ENCODE measurements at regions not wholly inside any gene's neighbourhood (a gene's known extent, or its start where the extent isn't known, plus 50 kb on each side); places are given as distances from the start of the nearest gene placed in this dataset.

DNA sequence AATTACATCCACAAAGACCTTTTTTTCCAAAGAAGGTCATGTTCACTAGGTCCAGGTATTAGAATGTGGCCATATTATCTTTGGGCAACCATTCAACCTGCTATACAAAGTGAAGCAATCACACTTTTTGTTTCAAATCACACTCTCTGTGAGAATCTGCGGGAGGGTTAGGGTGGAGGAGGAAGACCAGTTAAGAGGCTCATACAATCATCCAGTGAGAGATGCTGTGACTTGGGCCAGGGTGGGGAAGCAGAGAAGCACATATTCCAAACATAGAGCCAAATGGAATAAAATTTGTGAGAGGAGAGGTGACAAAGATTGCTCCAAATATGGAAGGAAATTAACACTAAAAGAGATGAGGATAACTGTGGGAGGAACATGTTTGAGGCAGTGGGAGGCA lies 351.6 kb downstream of the CYRIA start:
- Histone ChIP-seq H3K56ac (ENCODE audit: insufficient read length, low read depth, low read length) (no peak overlapping the region), H2BK12ac (ENCODE audit: insufficient read length, low read depth, low read length) (no peak overlapping the region), H4K5ac (ENCODE audit: insufficient read length, low read depth, low read length) (no peak overlapping the region), H3T11ph (ENCODE audit: low read length) (no peak overlapping the region), H3K18ac (ENCODE audit: insufficient read length, low read depth, low read length) (no peak overlapping the region), H2AFZ (ENCODE audit: low read length) (no peak overlapping the region), H3K27me3 (ENCODE audit: insufficient read depth, low read length) (no peaks in the 10 kb centered on the region), H4K91ac (ENCODE audit: insufficient read length, low read depth, low read length) (no peak overlapping the region), H4K20me1 (ENCODE audit: control insufficient read depth, insufficient read depth, insufficient read length) (no peaks in the 10 kb centered on the region), H2BK5ac (ENCODE audit: insufficient read length, low read length) (no peak overlapping the region), H2AK5ac (ENCODE audit: insufficient read length, low read length) (no peak overlapping the region), H3K79me1 (ENCODE audit: insufficient read depth, low read depth, low read length, poor library complexity, severe bottlenecking) (no peaks in the 10 kb centered on the region), H3K4ac (ENCODE audit: low read depth, low read length) (no peak overlapping the region), H3K23ac (ENCODE audit: insufficient read length, low read depth, low read length) (no peak overlapping the region), H3K9ac (ENCODE audit: extremely low read depth, insufficient read length, low read length) (no peak overlapping the region), H3K4me1 (ENCODE audit: insufficient read depth, low read length) (no peaks in the 10 kb centered on the region; the same call in 1 of the 2 replicates), H3K14ac (ENCODE audit: insufficient read depth, low read length) (no peak overlapping the region), H3K79me2 (ENCODE audit: insufficient read depth, low read length) (no peaks in the 10 kb centered on the region), H2BK20ac (ENCODE audit: low read depth, low read length, poor library complexity, severe bottlenecking) (no peak overlapping the region), H2BK15ac (ENCODE audit: low read depth, low read length) (no peak overlapping the region), H4K8ac (replicated peaks; ENCODE audit: insufficient read length, low read depth, low read length) (no peak overlapping the region), H2BK120ac (ENCODE audit: low read depth, low read length, poor library complexity, severe bottlenecking) (no peak overlapping the region), H3K9me3 (ENCODE audit: control insufficient read depth, low read depth, low read length) (no peaks in the 10 kb centered on the region), H3K27ac (ENCODE audit: insufficient read length, low read depth, low read length) (no peak overlapping the region), H3K23me2 (ENCODE audit: insufficient read length, low read depth, low read length, poor library complexity, severe bottlenecking) (no peaks in the 10 kb centered on the region), H3K4me2 (ENCODE audit: insufficient read depth, insufficient read length, low read length) (no peak overlapping the region)
- no peaks in the 10 kb centered on the region for H3K36me3 Mint-ChIP-seq (ENCODE audit: insufficient read depth in 1 of 3, low read depth in 3 of 3)
- DNase-seq = no peak
- H3K27me3 Mint-ChIP-seq (ENCODE audit: low read depth) = peaks cover 5% of the 10 kb centered on the region; the same call in 1 of the 2 replicates
- TF ChIP-seq, protein P1, sequence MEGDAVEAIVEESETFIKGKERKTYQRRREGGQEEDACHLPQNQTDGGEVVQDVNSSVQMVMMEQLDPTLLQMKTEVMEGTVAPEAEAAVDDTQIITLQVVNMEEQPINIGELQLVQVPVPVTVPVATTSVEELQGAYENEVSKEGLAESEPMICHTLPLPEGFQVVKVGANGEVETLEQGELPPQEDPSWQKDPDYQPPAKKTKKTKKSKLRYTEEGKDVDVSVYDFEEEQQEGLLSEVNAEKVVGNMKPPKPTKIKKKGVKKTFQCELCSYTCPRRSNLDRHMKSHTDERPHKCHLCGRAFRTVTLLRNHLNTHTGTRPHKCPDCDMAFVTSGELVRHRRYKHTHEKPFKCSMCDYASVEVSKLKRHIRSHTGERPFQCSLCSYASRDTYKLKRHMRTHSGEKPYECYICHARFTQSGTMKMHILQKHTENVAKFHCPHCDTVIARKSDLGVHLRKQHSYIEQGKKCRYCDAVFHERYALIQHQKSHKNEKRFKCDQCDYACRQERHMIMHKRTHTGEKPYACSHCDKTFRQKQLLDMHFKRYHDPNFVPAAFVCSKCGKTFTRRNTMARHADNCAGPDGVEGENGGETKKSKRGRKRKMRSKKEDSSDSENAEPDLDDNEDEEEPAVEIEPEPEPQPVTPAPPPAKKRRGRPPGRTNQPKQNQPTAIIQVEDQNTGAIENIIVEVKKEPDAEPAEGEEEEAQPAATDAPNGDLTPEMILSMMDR (conservative IDR thresholded peaks at IDR 0.05) = no peak
- H3K4me3 Mint-ChIP-seq = no peak overlapping the region
- WGBS (ENCODE audit: extremely low coverage, insufficient read length, low lambda C conversion rate) = no CpG with 5 or more reads among the region's 1 CpG
- no peak overlapping the region for H3K27ac Mint-ChIP-seq
- no peaks in the 10 kb centered on the region for H3K9me3 Mint-ChIP-seq
- peaks cover 10 to 12% of the 10 kb centered on the region in 2 experiments for H3K4me1 Mint-ChIP-seq

Measured in H9 (cell line).